DND-41 (cell line): ENCODE measurements at regions not wholly inside any gene's neighbourhood (a gene's known extent, or its start where the extent isn't known, plus 50 kb on each side); places are given as distances from the start of the nearest gene placed in this dataset.

Source experiments
- ATAC-seq: fragments of 200-7000 bp; cut with Tn5 transposase; 3 replicates; pipeline ENCODE4 v1.9.1; 2021; ENCODE audit warnings: low read depth; ENCODE audit not compliant: insufficient read depth
- DNase-seq: peaks from one replicate; pipeline ENCODE4 v3.0.0-alpha.2; 2020
- H2AFZ ChIP-seq: 2 replicates; pipeline ENCODE4 v1.6.0; 2012; ENCODE audit warnings: low read depth, low read length
- H3K27ac ChIP-seq: 2 replicates; pipeline ENCODE4 v1.5.1; 2012; ENCODE audit warnings: low read length, inconsistent platforms
- H3K27me3 ChIP-seq: fragments of 200-600 bp; sonication (generic); 2 replicates; pipeline ENCODE4 v1.6.0; 2012; ENCODE audit warnings: low read length, mild to moderate bottlenecking, inconsistent platforms; ENCODE audit not compliant: insufficient read depth, poor library complexity
- H3K36me3 ChIP-seq: 2 replicates; pipeline ENCODE4 v1.5.1; 2012; ENCODE audit warnings: low read length, inconsistent platforms; ENCODE audit not compliant: insufficient read depth
- H3K4me1 ChIP-seq: 2 replicates; pipeline ENCODE4 v1.5.1; 2012; ENCODE audit warnings: mild to moderate bottlenecking, low read length; ENCODE audit not compliant: insufficient read depth
- H3K4me2 ChIP-seq: 2 replicates; pipeline ENCODE4 v1.6.0; 2012; ENCODE audit warnings: mild to moderate bottlenecking, moderate library complexity, low read length, inconsistent platforms; ENCODE audit not compliant: insufficient read depth
- H3K4me3 ChIP-seq, 2 experiments: fragments of 200-600 bp in 1 of 2; shearing (Covaris generic) in 1 of 2; 2 replicates each; pipeline ENCODE4 v1.5.1; 2012 to 2016; ENCODE audit warnings: inconsistent platforms in 2 of 2, low read length in 2 of 2, mild to moderate bottlenecking in 2 of 2, low read depth in 1 of 2, moderate library complexity in 1 of 2
- H3K79me2 ChIP-seq: 2 replicates; pipeline ENCODE4 v1.6.0; 2012; ENCODE audit warnings: low read length, inconsistent platforms; ENCODE audit not compliant: insufficient read depth
- H3K9ac ChIP-seq: 2 replicates; pipeline ENCODE4 v1.6.0; 2012; ENCODE audit warnings: low read depth, mild to moderate bottlenecking, inconsistent platforms, low read length, moderate library complexity
- H3K9me3 ChIP-seq: 2 replicates; pipeline ENCODE4 v1.5.1; 2012; ENCODE audit warnings: low read length, moderate library complexity, mild to moderate bottlenecking, inconsistent platforms; ENCODE audit not compliant: insufficient read depth, severe bottlenecking
- H4K20me1 ChIP-seq: 2 replicates; pipeline ENCODE4 v1.6.0; 2012; ENCODE audit warnings: low read length; ENCODE audit not compliant: insufficient read depth
- EZH2 ChIP-seq: IDR thresholded peaks from 3 replicates; pipeline ENCODE4 v1.6.1; 2012; ENCODE audit warnings: borderline replicate concordance, low read depth, mild to moderate bottlenecking, moderate library complexity, low read length, inconsistent platforms; ENCODE audit not compliant: severe bottlenecking
- TF ChIP-seq, protein P1 (sequence below): IDR thresholded peaks from 2 replicates; pipeline ENCODE4 v1.5.1; 2012; ENCODE audit warnings: borderline replicate concordance, low read length, moderate library complexity, mild to moderate bottlenecking; ENCODE audit not compliant: poor library complexity, severe bottlenecking; ENCODE audit errors: extremely low read depth

DNA sequence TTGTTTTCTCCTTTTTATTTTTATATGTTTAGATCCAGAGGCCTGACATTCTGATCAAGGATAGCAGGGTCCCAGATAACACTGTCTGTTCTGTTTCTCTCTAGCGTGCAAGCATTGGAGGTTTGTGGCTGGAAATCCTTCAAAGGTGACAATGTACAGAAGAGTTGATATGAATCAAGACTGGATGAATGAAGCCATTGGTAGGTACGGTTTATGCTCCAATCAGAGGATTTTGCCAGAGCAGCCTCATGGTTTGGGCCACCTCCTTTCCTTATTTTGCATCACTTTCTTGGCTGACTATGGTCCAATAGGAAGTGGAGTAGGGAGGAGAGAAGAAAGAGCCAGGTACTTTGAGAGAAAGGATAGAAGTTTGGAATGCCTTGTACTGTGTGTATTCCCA is 484.8 kb upstream of the JAG1 start:
- TF ChIP-seq, protein P1, sequence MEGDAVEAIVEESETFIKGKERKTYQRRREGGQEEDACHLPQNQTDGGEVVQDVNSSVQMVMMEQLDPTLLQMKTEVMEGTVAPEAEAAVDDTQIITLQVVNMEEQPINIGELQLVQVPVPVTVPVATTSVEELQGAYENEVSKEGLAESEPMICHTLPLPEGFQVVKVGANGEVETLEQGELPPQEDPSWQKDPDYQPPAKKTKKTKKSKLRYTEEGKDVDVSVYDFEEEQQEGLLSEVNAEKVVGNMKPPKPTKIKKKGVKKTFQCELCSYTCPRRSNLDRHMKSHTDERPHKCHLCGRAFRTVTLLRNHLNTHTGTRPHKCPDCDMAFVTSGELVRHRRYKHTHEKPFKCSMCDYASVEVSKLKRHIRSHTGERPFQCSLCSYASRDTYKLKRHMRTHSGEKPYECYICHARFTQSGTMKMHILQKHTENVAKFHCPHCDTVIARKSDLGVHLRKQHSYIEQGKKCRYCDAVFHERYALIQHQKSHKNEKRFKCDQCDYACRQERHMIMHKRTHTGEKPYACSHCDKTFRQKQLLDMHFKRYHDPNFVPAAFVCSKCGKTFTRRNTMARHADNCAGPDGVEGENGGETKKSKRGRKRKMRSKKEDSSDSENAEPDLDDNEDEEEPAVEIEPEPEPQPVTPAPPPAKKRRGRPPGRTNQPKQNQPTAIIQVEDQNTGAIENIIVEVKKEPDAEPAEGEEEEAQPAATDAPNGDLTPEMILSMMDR = no peak
- no peak for TF ChIP-seq EZH2
- DNase-seq = no peak

GRCh38 chr20:11159728-11160127 is 485.9 kb upstream of the JAG1 start:
- H3K9ac ChIP-seq = no peak overlapping the region
- H3K27me3 ChIP-seq = no peaks in the 10 kb centered on the region
- TF ChIP-seq, protein P1 = no peak
- TF ChIP-seq EZH2 = no peak
- ATAC-seq = no peak
- H3K9me3 ChIP-seq = no peaks in the 10 kb centered on the region
- H3K79me2 ChIP-seq = no peaks in the 10 kb centered on the region
- H3K4me1 ChIP-seq = no peaks in the 10 kb centered on the region
- H4K20me1 ChIP-seq = no peaks in the 10 kb centered on the region
- H3K36me3 ChIP-seq = no peaks in the 10 kb centered on the region
- no peak for DNase-seq
- no peak overlapping the region for H3K4me3 ChIP-seq
- H3K4me2 ChIP-seq = no peak overlapping the region
- H3K27ac ChIP-seq = no peak overlapping the region
- H2AFZ ChIP-seq = no peak overlapping the region

More for the DNA sequence above, 484.8 kb upstream of the JAG1 start:
- Histone ChIP-seq H3K36me3 (no peaks in the 10 kb centered on the region), H4K20me1 (no peaks in the 10 kb centered on the region), H3K9ac (no peak overlapping the region), H3K27me3 (no peaks in the 10 kb centered on the region), H3K4me3 (no peak overlapping the region), H2AFZ (no peak overlapping the region), H3K4me1 (no peaks in the 10 kb centered on the region), H3K79me2 (no peaks in the 10 kb centered on the region), H3K9me3 (no peaks in the 10 kb centered on the region), H3K4me2 (no peak overlapping the region), H3K27ac (no peak overlapping the region)
- ATAC-seq = no peak

DNA sequence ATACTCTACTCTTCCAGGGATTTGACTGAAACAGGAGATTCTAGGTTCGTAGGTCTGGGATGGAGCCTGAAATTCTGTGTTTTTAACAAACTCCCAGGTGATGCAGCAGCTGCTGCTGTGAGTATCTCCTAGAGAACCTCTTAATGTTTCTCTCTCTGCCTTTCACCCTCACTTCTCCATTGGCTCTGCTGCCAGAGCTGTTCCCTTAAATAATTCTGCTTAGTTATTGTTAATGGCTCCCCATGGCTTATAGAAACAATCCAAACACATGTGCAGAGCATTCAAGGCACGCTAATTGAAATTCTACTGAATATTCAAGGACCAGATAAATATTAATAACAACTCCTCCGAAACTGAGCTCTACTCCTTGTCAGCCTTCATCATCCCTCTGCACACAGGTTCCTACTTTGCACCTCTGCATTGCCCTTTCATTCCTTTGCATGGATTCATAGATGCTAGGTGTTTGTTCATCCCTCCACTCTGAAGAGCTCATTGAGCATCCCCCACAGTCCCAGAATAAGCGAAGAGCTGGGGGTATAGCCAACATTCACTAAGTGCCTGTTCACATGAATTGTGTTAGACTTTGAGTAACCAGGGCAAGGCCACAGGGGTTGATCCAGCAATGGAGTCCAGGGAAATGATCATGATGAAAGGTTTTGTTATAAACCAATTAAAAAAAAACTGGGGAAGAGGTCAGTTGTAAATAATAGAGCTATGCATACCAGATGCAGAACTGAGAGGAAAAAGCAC is 488.4 kb upstream of the JAG1 start:
- H3K4me2 ChIP-seq = no peak overlapping the region
- no peaks in the 10 kb centered on the region for H3K9me3 ChIP-seq
- H3K9ac ChIP-seq = no peak overlapping the region
- no peaks in the 10 kb centered on the region for H4K20me1 ChIP-seq
- no peak overlapping the region for H2AFZ ChIP-seq
- no peaks in the 10 kb centered on the region for H3K36me3 ChIP-seq
- no peaks in the 10 kb centered on the region for H3K4me1 ChIP-seq
- ATAC-seq = no peak
- no peaks in the 10 kb centered on the region for H3K27me3 ChIP-seq
- DNase-seq = no peak
- H3K79me2 ChIP-seq = no peaks in the 10 kb centered on the region
- H3K27ac ChIP-seq = no peak overlapping the region
- no peak overlapping the region for H3K4me3 ChIP-seq
- no peak for TF ChIP-seq EZH2
- TF ChIP-seq, protein P1 = no peak
